Dedifferentiated amniotic fluid mesenchymal stem cell (primary cell): ENCODE measurements at regions not wholly inside any gene's neighbourhood (a gene's known extent, or its start where the extent isn't known, plus 50 kb on each side); places are given as distances from the start of the nearest gene placed in this dataset.

Experiments used
- DNase-seq: peaks from one replicate; pipeline ENCODE4 v3.0.0-alpha.2; 2016; ENCODE audit errors: extremely low spot score

- no peak for DNase-seq
Measured at GRCh38 chr16:82567175-82567574, 59.6 kb upstream of the CDH13 start.

DNA sequence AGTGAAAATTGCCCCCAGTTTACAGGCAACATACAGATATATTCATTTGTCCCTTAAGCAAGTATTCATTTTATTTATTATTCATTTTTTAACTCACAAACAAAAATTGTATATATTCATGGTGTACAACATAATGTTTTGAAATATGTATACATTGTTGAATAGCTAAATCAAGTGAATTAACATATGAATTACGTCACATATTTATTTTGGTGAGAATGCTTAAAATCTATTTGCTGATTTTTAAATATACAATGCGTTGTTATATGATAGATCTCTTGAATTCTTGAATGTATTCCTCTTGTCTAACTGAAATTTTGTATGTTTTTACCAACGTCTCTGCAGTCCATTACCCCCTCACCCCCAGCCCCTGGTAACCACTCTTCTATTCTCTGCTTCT is 63.4 kb upstream of the CDH13 start:
- DNase-seq: no peak

- no peak for DNase-seq
Measured at GRCh38 chr16:82562183-82562683, 64.5 kb upstream of the CDH13 start.

DNA sequence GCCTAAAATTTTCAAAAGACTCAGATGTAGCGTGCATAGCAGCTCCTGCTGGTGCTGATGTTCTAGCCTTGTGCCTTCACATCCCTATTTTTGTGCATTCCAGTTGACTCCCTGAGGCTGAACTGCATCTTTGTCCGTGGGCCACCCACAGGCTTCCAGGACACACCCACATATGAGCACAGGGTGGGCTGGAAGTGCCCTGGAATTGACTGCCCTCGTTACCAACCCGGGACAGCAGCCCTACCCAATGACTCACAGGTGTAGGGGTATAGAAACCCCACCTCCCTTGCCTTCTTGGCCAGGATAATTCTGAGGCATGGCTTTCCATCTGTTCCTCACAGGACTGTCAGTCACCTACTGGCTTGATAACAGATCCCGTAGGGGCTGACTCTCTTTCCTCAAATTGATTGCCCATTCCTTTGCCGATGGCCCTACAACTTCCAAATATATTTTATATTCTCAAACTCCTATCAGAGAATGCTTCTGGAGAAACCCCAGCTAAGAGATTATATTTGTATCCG is 65.9 kb upstream of the CDH13 start:
- DNase-seq: no peak

DNA sequence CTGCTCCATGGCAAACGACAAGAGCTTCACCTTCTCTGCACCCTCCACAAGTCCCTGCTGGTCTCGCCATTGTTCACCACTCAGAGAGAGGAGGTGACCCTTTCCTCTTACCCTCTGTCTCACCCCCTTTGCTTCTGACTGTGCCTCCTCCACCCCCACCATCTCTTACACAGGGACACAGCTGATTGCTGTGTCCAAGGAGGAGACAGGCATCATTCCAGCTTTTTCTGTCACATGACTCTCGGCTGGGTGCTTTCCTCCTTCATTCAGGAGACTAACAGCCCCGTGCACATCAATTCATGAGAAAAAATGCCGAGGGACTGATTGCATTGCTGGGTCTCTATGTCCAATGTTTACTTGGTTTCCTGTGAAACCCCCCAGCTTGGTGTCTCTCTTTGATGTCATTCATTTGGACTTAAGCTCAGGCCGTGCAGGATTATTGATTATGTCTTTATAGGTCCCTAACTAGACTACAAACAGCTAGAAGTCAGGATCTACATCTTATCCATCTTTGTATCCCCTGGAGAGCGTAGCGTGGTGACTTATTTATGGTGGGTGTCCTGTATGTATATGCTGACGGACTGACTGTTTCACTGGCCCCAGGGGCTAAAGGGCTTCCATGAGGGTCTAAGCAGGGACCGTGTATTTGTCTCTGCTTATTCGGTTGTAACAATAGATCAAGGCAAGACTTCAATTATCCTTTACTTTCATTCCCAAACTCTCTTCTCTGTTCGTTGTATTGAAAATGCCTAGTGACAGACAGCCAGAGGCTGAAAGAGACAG is 82.2 kb upstream of the CDH13 start:
- no peak for DNase-seq

- no peak for DNase-seq
Measured at GRCh38 chr16:82542714-82543113, 84.1 kb upstream of the CDH13 start.

DNA sequence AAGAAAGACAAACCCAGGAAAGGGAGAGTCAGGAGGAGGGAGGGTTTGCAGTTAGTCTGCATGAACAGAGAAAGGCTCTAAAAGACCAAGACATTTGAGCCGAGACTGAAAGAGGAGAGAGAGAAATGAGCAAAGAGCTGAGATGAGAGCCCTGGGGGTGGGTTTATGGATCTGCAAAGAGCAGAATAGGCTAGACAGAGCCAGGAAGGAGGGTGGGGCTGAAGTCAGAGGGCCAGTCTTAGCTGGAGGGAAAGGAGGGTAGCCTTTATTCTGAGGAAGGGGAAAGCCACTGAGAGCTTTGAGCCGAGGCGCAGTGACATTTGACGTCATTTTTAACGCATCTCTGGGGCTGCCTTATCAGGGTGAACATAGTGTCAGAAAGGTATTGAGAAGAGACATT is 85.7 kb upstream of the CDH13 start:
- no peak for DNase-seq

GRCh38 chr16:82535764-82536163 is 91.0 kb upstream of the CDH13 start:
- no peak for DNase-seq

- DNase-seq: no peak
Measured at GRCh38 chr16:82535262-82535661, 91.5 kb upstream of the CDH13 start.

GRCh38 chr16:82533189-82533588 is 93.6 kb upstream of the CDH13 start:
- DNase-seq: no peak

- DNase-seq: no peak
Measured at GRCh38 chr16:82530883-82531282, 95.9 kb upstream of the CDH13 start.

GRCh38 chr16:82527101-82527500 is 99.7 kb upstream of the CDH13 start:
- no peak for DNase-seq

GRCh38 chr16:82524976-82525375 is 101.8 kb upstream of the CDH13 start:
- no peak for DNase-seq

GRCh38 chr16:82523815-82524214 is 103.0 kb upstream of the CDH13 start:
- no peak for DNase-seq

DNA sequence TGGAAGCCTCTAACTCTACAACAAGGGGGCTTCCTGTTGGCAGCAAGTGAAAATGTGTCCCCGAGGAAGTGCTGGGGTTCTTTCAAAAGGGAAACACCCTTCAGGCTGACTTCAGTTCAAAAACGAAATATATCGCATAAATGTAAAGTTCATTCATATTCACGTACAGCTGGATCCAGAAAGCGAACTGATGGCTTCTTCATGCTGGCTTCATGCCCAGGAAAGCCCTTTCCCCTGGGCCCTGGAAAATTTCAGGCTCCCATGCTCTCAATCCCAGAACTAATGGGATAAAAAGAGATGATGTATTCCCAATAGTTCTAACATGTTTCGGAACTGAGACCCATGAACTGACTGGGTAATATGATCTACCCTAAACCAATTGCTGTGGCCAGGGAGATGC is 104.7 kb upstream of the CDH13 start:
- no peak for DNase-seq

DNA sequence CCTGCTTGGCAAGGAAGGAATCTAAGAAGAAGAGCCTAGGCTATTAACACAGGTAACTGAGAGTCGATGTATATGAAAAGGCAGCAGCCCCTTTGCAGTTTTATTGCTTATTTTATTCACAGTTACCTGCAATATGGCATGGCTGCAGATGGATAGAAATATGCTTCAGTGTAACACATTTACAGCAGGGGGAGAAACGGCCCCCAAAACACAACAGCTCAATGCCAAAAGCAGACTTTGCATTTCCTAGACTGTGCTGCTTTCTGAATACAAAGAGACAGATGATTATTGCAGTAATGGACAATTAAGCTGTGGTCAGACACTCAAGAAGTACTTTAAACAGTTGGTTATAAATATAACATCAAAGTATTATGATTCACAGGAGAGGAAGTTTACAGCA is 108.0 kb upstream of the CDH13 start:
- DNase-seq: no peak

DNA sequence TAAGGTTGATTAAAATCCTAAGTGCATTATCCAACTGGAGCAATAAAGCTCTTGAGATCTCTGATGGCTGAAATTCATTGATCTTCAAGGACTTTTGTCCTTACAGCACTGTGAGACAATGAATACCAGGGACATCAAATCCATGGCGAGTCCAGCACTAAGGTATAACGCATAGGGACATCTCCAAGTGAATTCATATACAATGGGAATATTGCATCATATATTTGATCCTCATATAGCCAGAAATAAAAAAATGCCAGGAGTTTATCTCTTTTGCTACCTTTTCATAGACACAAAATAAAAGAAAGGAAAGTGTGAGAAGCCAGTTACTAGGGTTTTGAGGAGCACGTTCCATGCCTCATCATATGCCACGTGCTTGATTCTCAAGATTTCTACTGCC is 112.5 kb upstream of the CDH13 start:
- DNase-seq: no peak

DNA sequence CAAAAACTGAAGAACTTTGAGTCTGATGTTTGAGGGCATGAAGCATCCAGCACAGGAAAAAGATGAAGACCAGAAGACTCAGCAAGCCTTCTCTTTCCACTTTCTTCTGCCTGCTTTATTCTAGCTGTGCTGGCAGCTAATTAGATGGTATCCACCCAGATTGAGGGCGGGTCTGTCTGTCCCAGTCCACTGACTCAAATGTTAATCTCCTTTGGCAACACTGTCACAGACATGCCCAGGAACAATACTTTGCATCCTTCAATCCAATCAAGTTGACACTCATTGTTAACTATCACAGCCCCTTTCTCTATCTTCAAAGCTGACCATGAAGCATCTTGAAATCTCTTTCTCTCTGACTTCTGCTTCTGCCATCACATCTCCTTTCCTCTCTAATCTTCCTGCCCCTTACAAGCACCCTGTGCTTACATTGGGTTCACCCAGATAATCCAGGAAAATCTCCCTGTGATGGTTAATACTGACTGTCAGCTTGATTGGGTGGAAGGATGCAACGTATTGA is 115.9 kb upstream of the CDH13 start:
- no peak for DNase-seq

DNA sequence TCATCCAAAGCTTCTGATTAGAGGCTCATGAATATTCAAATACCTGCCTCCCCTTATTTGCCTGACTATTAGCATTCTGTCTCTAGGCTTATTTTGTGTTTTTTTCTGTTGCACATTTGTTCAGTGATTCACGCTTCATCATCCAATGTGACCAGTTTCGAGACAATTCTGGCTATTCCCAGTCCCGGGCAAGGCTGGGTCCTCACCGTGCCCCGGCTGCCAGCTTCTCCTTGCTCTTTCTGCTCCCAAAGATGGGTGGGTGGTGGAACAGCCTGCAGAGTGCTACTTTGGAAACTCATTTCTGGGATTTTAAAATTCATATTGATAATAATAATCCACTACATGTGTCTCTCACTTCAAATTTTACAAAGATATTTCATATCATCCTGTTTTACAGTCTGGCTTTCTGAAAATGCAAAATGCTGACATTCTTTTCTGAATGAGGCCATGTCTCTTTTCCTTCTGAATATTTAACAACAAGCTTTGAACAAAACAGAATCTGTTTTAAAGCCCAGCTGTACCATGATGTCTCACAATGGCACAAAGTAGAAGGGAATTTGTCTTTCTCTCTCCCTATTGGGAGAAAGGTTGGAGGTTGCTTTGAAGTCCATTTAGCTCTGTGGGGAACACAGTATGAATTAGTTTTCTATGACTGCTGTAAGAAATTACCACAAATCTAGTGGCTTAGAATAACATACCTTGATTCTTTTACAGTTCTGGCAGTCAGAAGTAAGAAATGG is 116.9 kb upstream of the CDH13 start:
- no peak for DNase-seq

GRCh38 chr16:82506692-82507670 is 119.8 kb upstream of the CDH13 start:
- DNase-seq: no peak

- DNase-seq: no peak
Measured at GRCh38 chr16:82504836-82505235, 121.9 kb upstream of the CDH13 start.

DNA sequence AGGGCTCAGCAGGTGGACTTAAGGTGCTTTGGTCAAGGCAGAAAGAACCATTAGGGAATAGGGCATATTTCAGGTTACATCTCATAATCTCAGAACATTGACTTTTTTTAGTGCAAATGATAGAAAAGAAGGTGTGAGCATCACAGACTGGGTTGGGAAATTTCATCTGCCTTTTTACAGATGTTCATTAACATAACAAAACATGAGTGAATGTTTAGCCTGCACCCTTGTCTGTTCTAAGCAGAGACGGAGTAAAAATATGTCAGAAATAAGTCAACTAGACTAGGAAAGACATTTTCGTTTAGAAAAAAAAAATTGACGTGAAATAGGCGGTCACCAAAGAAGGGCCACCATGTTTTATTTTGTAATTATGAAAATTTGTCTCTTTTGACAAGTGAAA is 127.5 kb upstream of the CDH13 start:
- no peak for DNase-seq
